A549 (cell line): ENCODE measurements at regions not wholly inside any gene's neighbourhood (a gene's known extent, or its start where the extent isn't known, plus 50 kb on each side); places are given as distances from the start of the nearest gene placed in this dataset.

Experiments
- CTCF ChIP-seq: fragments of >200 bp; sonication (Bioruptor Twin); formaldehyde crosslinking; IDR thresholded peaks from 3 replicates; pipeline ENCODE4 v1.5.1; 2016
- EP300 ChIP-seq, 2 experiments: fragments of >200 bp; sonication (Bioruptor Twin); formaldehyde crosslinking; IDR thresholded peaks; 2 replicates in 1 of 2; 3 replicates in 1 of 2; pipeline ENCODE4 v1.6.1; 2016 to 2017
- POLR2A ChIP-seq: IDR thresholded peaks from 2 replicates; pipeline ENCODE4 v1.6.1; 2012; ENCODE audit warnings: mild to moderate bottlenecking, low read length
- POLR2AphosphoS2 ChIP-seq: conservative IDR thresholded peaks from 2 replicates; pipeline ENCODE4 v1.6.1; 2012; ENCODE audit warnings: low read length, improper control_type of control experiment, inconsistent platforms
- RFX5 ChIP-seq: fragments of 450-650 bp; IDR thresholded peaks from 2 replicates; pipeline ENCODE4 v1.7.1; 2014; ENCODE audit warnings: antibody characterized with exemption, mild to moderate bottlenecking, moderate library complexity
- TP53 ChIP-seq: fragments of 250-450 bp; sonication (Bioruptor Pico); IDR thresholded peaks from 2 replicates; pipeline ENCODE4 v1.5.0; 2021; ENCODE audit warnings: mild to moderate bottlenecking, moderate library complexity
- USF2 ChIP-seq: fragments of 450-650 bp; IDR thresholded peaks from 2 replicates; pipeline ENCODE4 v1.6.1; 2014; ENCODE audit warnings: antibody characterized with exemption
- TF ChIP-seq, protein P1 (sequence below): fragments of 150-350 bp; IDR thresholded peaks from 2 replicates; pipeline ENCODE4 v1.6.1; 2014; ENCODE audit warnings: low read depth, mild to moderate bottlenecking, low read length

DNA sequence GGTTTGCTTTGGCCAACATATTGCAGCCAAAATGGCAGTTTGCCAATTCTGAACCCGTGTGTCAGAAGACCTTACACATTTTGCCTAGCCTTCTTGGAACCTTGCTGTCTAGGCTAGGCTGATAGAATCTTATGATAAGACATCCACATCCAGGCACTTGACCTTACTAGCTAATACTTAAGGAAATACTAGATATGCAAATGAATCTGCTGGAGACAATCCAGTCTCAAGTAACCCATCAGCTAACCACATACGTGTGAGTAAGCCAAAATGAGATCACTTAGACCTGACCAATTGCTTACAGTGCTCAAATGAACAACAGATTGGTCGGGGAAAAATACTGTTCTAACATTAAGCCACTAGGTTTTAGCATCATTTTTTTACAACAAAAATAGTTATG, 1504.6 kb upstream of the CDH9 start:
- TF ChIP-seq CTCF (no peak), EP300 (IDR thresholded peaks at IDR 0.05) (no peak), RFX5 (no peak), POLR2A (no peak), USF2 (no peak), POLR2AphosphoS2 (no peak), TP53 (CRISPR knock-in tag) (no peak)
- TF ChIP-seq, protein P1, sequence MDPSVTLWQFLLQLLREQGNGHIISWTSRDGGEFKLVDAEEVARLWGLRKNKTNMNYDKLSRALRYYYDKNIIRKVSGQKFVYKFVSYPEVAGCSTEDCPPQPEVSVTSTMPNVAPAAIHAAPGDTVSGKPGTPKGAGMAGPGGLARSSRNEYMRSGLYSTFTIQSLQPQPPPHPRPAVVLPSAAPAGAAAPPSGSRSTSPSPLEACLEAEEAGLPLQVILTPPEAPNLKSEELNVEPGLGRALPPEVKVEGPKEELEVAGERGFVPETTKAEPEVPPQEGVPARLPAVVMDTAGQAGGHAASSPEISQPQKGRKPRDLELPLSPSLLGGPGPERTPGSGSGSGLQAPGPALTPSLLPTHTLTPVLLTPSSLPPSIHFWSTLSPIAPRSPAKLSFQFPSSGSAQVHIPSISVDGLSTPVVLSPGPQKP: no peak
